NCI-H524 (cell line): ENCODE measurements at regions not wholly inside any gene's neighbourhood (a gene's known extent, or its start where the extent isn't known, plus 50 kb on each side); places are given as distances from the start of the nearest gene placed in this dataset.

Source experiments
- DNase-seq, 2 experiments: peaks; one replicate each; lab custom pipeline; 2025; lab: John Stamatoyannopoulos, UW

DNA sequence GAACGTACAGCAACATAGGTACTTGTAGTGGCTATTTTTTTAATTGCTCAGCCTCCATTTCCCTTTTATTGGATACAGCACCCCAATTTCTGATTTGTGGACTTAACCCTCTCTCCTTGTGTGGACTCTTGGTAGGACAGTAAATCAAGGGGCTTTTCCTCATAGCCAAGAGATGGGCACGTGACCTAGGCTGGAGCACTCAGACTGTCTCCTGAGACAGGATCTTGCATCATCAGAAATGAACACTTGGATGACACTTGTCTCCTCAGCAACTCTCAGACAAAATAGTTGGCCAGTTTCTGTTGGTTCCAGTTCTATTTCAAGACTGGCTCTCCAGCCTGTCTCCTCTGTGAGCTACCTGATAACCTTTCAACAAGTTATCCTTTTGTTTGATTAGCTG is 112.9 kb upstream of the ZNF678 start:
- no peak for DNase-seq

DNA sequence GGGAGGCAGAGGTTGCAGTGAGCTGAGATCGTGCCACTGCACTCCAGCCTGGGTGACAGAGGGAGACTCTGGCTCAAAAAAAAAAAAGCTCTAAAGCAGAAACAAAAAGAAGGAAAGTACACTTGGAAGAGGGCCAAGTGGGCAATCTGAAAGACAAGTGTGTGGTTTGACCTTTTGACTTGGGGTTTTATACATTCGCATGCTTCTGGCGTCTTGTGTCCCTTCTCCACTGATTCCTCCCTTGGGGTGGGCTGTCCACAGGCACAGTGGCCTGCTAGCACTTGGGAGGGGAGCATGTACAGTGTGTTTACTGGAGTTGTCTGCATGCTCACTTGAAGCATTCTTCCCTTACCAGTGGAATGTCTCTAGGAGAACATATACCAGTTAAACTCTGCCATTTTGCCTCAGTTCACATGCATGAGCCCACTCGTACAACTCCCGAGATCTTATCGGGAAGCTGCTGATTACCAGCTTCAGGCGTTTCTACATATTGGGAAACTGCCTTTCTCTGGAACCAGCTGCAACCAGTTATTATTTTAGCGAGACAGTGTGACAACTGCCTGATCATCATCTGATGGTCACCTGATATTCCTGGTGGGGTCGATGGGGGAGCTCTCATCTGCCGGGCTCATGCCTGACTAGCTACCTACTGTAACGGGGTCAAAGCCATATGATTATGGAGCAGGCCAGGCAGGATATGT is 113.5 kb upstream of the ZNF678 start:
- no peak for DNase-seq

DNA sequence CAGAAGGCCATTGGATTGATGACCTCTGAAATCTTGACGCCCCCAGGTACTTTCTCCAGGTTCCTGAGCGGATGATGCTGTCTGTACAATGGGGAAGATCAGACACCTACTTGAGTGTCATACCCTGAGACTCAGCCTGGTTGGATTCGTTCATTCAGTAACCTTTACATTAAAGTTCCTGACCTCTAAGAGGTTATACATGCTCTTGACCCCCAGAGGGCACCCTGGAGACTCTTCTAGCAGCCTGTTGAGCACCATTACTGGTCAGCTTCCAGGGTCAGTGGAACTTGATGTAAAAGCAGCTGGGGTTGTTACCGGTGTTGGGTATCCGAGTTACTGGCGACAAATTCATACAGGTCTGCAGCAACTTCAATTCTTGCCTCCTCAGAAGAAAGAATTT is 114.3 kb upstream of the ZNF678 start:
- peak in 1 of 2 experiments; percentile 40 for DNase-seq

DNA sequence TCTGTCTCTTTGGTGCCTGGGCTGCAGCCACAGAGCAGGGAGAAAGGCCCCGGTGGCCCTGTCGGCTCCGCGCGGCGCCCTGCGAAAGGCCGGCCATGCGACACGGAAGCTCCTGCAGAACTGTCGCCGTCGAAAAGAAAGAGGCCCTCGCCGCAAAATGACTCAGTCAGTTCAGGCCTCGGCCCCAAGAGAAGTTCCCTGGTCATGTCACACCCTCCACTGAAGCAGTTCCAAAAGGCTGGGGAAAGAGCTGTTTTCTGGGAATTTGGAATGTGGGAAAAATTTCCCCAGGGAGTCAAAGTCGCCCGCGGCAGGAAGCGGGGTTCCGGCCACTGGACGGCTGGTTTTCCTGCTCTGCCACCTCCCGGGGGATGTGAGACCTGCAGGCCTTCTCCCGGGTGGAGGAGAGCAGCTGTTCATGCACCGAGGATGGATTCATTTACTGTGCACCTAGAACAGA is 115.8 kb upstream of the ZNF678 start:
- peak; percentile 45 to 67 for DNase-seq

DNA sequence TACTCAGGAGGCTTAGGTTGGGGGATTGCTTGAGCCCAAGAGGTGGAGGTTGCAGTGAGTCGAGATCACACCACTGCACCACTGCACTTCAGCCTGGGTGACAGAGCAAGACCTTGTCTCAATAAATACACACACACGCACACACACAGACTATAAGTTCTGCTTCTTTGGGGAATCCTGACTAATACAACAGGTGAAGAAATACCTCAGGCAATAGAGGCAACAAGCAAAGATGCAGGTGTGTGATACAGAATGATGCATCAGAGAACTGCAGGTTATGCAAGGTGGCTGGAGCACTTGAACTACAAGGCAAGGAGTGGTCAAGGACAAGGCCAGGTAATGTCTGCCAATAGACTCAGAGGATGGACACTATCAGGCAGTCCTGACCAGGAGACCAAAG is 117.6 kb upstream of the ZNF678 start:
- no peak for DNase-seq

DNA sequence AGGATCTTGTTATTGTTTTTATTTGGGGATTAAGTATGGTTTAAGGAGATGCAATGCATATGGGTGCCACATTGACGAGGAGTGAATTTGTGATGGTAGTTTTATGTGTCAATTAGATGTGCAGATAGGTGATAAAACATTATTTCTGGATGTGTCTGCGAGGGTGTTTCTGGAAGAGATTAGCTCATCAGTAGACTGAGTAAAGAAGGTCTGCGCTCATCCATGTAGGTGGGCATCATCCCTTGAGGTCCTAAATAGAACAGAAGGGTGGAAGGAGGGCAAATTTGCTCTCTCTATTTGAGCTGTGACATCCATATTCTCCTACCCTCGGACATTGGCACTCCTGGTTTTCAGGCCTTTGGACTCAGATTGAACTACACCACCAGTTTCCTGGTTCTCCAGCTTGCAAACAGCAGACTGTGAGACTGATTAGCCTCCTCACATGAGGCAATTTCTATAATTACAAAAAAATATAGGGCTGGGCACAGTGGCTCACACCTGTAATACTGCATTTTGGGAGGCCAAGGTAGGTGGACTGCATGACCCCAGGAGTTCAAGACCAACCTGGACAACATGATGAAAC is 118.2 kb upstream of the ZNF678 start:
- no peak for DNase-seq

DNA sequence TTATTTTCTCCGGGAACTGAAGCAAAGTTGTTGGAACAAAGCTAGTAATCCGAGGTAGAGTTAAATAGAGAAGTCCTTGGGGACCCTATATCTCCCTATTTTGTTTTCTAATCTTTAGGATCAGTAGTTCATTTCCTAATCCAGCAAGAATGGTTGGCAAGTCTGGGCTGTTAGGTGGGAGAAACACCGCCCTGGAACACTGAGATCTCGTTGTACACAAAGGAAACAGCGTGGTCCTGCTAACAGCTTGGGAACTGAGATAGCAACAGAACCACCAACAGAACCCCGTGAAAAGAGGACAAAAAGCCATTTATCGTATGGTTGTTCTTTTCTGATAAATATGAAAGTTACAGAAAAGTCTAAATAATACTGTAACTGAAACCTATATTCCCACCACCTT is 121.9 kb upstream of the CDC42BPA start:
- no peak for DNase-seq

DNA sequence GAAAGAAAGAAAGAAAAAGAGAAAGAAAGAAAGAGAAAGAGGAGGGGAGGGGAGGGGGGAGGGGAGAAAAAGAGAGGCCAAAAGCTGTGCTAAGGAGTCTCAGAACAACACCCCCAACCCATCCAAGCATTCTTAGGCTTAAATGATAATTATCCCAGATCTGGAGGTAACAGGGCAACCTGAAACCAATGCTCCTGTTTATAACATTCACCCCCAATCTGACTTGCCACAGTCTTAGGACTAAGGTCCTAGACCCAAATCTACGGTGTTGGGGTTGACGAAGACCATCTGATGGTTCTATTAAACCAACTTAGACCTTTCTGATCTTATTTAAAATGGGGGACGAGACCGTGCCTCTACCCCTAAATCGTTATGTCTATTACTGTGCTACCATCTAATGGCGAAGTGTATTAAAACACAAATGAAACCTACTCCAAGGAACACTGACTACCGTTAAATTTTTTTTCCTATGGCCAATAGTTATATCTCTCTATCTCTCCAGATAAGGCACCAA is 119.3 kb upstream of the CDC42BPA start:
- DNase-seq: peak; percentile 21 to 62

DNA sequence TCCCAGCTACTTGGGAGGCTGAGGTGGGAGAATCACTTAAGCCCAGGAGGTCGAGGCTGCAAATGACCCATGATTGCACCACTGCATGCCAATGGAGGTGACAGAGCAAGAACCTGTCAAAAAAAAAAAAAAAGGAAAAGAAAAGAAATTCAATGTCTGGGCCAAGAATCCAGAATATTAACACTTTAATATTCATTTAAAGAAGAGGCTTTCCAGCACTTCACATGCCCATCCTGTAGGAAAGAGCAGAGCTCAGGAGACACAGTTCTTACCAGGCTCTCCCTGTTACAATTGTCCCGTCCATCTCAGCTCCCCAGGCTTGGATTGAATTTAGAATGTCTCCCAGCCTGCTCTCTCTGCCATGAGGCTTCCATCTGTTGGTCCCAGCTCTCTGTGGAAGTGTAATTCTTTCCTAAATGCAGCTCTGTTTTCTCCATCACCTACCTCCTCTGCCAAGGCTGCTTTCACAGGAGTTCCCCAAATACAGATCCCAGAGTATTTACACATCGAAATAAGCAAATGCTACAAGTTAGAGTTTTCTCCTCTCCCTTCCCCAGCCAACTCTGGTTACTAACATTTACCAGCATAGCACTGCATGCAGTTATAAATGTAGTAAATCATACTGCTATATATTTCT is 116.6 kb upstream of the CDC42BPA start:
- DNase-seq: no peak

DNA sequence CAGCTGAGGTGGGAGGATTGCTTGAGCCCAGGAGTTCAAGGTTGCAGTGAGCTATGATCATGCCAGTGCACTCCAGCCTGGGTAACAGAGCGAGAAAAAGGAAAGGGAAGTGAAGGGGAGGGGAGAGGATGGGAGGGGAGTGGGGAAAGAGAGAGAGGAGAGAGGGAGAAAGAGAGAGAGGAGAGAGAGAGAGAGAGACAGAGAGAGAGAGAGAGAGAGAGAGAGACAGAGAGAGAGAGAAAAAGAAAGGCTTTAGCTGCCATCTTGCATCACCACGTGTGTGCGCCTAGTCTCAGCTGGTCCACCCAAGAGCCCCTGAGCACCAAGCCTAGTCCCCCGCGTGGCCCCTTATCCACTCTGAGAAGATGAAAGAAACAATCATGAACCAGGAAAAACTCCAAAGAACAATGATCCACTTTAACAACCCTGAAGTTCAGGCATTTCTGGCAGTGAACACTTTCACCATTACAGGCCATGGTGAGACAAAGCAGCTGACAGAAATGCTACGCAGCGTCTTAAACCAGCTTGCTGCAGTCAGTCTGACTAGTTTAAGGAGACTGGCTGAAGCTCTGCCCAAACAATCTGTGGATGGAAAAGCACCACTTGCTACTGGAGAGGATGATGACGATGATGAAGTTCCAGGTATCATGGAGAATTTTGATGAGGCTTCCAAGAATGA is 115.5 kb upstream of the CDC42BPA start:
- no peak for DNase-seq

DNA sequence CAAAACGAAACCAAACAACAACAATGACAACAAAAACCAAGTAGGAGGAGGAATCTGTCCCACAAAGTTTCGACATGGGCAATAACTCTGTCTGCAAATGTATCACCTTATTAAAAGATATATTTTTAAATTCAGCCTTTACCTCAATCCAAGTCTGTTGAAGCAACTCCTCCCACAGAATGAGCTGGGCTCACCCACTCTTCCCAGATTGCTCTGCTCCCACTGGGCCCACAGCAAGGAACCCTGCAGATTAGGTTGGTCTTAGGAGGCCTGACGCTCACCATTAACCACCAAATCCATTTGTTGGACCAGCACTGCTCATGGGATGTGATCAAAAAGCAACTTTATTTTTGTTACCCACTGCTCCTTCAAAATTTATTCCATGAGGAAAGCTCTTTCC is 114.7 kb upstream of the CDC42BPA start:
- no peak for DNase-seq

DNA sequence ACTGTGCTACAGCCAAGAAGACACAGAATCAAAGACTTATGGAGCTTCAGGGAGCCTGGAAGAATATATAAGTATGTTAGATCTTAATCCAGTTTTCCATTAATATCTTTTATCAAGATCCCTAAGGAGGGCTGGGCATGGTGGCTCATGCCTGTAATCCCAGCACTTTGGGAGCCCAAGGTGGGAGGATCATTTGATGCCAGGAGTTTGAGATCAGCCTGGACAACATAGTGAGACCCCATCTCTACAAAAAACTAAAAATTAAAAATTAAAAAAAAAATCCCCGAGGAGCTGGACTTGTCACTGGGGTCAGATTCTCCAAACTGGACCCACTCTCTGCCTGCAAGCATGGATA is 113.9 kb upstream of the CDC42BPA start:
- DNase-seq: no peak

DNA sequence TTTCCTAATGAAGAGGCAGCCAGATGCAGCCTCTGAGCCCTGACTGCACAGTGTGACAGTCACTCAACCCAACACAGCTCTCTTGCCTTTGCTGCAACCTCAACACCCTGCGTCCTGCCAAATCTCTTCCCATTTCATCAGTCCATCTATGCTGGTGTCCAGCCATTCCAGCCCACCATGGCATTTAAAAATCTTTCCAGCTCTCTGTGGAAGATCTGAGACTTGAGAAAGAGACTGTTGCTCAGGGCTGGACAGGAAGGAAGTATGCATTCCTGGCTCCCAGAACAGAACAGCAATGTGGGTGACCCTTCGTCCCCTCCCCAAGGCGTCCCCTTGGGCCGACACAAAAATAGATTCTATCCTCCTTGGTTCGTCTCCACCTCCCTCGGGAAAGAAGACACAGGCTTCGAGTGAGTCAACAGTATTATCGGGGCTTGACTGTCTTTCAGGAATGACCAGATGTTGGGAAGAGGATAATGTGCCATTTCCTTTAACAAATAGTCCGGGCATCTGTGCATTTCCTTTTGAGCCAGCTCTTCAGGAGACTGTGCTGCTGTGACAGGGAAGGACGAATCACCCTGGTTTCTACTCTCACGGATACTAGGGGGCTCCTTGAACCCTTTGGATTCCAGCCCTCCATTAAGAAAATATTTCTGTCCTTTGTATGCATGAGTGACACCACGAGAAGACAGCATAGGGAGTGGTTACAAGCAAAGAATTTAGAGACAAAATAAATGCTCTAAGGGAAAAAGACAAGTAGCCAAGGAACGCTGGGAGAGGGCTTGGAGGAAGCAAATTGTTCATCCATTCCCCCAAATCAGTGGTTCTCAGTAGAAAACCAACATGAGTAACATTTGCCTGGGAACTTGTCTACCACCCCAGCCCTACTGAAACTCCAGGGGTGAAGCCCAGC is 111.4 kb upstream of the CDC42BPA start:
- DNase-seq: peak; percentile 80 to 85

DNA sequence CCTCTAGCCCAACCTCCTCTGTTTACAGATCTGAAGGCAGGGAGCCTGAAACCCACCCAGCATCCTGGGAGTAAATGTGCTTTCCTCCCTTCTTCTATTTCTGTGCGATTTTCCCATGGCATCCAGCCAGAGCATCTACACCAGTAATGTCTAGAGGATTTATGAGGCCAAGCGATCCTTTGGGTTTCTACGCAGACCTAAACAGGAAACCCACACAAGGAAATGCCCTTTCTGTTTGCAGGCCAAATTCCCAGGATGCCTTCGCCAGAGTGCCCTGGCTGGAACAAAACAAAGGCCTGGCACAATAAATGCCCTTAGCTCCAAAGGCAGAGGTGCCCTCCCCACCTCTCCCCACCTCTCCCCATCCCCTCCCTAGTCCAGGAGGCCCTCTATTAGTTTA is 110.5 kb upstream of the CDC42BPA start:
- DNase-seq: no peak

DNA sequence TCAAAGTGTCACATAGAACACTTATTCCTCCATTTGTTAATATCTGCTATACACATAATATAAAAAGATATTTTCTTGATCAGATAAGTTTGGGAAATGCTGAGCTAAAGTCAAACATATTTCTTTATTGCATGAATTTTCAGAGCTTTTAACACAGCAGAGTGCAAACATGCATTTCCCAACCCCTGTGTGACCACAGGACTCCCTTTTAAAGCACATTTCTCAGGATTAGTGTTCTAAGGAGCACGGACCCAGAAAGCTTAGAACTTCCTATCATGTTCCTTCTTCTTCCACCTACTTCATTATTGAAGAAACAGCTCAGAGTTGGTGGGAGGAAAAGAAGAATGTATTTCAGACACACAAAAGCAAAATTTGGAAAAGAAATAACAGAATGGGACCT is 109.1 kb upstream of the CDC42BPA start:
- no peak for DNase-seq

DNA sequence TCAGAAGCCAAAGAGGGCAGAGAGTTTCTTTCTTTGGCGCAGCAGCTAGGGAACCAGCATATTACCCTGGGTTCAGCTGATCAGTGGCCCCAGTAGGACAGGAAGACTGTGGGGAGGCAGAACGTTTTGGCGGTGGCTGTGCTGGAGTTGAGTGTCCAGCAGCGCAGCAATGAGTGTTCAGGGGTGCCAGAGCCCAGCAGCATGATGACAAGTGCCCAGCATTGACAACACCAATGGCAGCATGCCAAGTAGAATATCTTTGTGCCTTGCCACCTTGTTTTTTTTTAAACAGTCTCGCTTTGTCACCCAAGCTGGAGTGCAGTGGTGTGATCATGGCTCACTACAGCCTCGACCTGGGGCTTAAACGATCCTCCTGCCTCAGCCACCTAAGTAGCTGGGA is 106.7 kb upstream of the CDC42BPA start:
- no peak for DNase-seq

DNA sequence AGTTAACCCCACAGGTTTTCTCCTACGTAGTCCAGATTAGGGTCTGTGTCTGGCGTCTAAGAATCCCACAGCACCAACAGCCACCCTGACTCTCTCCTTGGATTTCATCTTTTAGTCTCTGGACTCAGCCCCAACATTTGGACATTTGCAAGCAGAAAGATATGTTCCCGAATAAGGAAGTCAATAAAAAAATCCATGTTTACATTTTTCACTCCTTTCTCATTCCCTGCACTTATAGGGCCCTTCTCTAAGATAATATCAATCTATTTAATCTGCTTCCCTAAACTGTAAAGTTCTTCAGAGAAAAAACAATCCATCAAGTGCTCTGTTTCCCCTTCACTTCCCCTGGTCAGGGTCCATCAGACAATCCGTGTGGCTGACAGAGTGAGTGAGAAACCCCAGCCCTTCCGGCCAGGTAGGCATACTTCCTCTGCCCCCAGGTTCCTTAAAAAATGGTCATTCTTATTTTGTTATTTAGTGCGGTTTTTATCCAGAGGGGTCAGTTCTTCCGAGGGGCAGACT is 105.9 kb upstream of the CDC42BPA start:
- no peak for DNase-seq

DNA sequence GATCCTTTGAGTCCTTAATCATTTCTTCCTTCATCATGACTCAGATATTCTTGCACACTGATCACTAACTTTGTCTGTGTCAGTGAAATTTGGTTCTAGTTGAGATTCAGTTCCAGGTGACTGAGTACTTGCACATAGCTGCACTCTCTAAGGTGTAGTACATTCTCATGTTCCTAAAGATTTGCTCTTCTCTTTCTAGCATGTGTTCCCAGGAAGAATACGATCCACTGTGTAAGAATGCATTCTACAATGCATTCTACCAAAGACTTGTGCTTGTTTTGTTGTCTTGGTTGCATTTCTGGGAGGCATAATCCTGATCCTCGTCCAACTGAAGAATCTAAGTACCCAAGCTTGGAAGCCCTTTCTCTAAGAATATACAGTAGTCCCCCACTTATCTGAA is 104.3 kb upstream of the CDC42BPA start:
- DNase-seq: no peak

DNA sequence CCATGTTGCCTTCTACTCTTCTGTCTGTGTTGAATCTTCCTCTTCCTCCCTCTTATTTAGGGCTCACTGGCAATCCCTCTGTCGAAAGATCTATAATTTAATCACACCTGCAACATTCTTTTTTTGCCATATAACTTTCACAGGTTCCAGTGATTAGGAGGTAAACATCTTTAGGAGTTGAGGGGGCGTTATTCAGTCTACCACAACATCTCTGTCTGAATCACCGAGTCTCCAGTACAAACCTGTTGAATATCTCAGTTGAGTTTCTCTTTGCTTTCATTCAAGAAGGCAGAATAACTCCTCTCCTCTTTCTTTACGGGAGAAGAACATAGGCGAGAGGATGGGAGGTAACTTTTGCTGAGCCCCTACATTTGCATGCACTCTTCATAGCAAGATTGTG is 101.9 kb upstream of the CDC42BPA start:
- no peak for DNase-seq

DNA sequence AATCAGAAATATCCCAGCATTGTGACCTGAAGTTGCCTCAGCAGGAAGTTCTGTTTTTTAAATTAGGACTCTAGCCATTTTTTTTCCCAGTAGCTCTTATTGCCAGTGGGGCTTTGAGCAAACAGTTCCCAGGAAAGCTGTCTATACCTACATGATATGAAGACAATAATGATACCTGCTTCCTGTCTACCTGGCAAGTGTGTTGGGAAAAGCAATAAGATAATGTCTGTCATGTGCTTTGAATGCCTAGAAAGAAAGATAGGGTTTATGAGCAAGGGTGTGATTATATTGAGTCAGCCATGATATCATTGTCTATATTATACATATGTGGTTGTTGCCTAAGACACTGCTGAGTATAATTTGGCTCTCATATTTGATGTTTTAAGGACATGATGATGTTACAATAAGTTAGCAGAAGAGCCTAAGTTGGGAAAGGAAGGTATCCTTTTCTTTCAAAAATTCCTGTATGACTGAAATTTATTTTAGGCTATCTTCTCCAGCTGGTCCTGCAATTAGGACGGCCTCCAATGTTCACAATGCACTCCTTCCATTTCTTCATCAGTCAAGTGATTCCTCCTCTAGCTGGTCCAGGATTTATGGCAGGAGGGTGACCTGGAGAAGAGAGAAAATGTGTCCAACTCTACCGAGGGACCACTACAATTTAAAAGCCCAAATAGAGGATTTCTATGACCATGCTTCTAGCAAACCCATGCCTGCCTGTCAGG is 99.6 kb upstream of the CDC42BPA start:
- no peak for DNase-seq
